GM23338 (cell line): ENCODE measurements at regions not wholly inside any gene's neighbourhood (a gene's known extent, or its start where the extent isn't known, plus 50 kb on each side); places are given as distances from the start of the nearest gene placed in this dataset.
"Not testable (repeated sequence)": the region's sequence is repeated elsewhere in the genome, so short reads cannot be mapped to it uniquely, and the experiment has no call there.

Source experiments
- ATAC-seq: fragments of 200-7000 bp; cut with Tn5 transposase; 3 replicates; pipeline ENCODE4 v1.9.1; 2020
- DNase-seq: peaks from one replicate; pipeline ENCODE4 v3.0.0-alpha.2; 2015; ENCODE audit warnings: low spot score
- H2AFZ ChIP-seq: fragments of 200-600 bp; sonication (generic); 2 replicates; pipeline ENCODE4 v1.8.0; 2016; ENCODE audit warnings: antibody characterized with exemption, mild to moderate bottlenecking, moderate library complexity
- H3F3A ChIP-seq: fragments of 200-600 bp; sonication (generic); replicated peaks from 2 replicates; pipeline ENCODE4 v1.8.0; 2017; ENCODE audit warnings: antibody characterized with exemption, mixed run types, low read depth
- H3K27ac ChIP-seq: fragments of 200-600 bp; sonication (generic); 2 replicates; pipeline ENCODE4 v1.6.1; 2016; ENCODE audit warnings: low read depth
- H3K27me3 ChIP-seq: fragments of 200-600 bp; sonication (generic); 2 replicates; pipeline ENCODE4 v1.8.0; 2016; ENCODE audit warnings: mild to moderate bottlenecking, mixed run types, moderate library complexity; ENCODE audit not compliant: insufficient read depth
- H3K36me3 ChIP-seq: fragments of 200-600 bp; sonication (generic); 2 replicates; pipeline ENCODE4 v1.8.0; 2016; ENCODE audit warnings: mild to moderate bottlenecking; ENCODE audit not compliant: insufficient read depth
- H3K4me1 ChIP-seq: fragments of 200-600 bp; sonication (generic); 2 replicates; pipeline ENCODE4 v1.8.0; 2016; ENCODE audit warnings: mild to moderate bottlenecking, moderate library complexity; ENCODE audit not compliant: insufficient read depth
- H3K4me2 ChIP-seq: fragments of 200-600 bp; sonication (generic); 2 replicates; pipeline ENCODE4 v1.7.1; 2017; ENCODE audit warnings: mixed run types
- H3K4me3 ChIP-seq: fragments of 200-600 bp; sonication (generic); 2 replicates; pipeline ENCODE4 v1.6.1; 2016; ENCODE audit warnings: mixed run types
- H3K79me2 ChIP-seq: fragments of 200-600 bp; sonication (generic); replicated peaks from 2 replicates; pipeline ENCODE4 v1.8.0; 2017; ENCODE audit warnings: mild to moderate bottlenecking; ENCODE audit not compliant: insufficient read depth
- H3K9me2 ChIP-seq: fragments of 200-600 bp; sonication (generic); 2 replicates; pipeline ENCODE4 v1.8.0; 2017; ENCODE audit not compliant: insufficient read depth
- H4K20me1 ChIP-seq: fragments of 200-600 bp; sonication (generic); replicated peaks from 2 replicates; pipeline ENCODE4 v1.8.0; 2017; ENCODE audit warnings: mild to moderate bottlenecking; ENCODE audit not compliant: insufficient read depth
- H3K27ac Mint-ChIP-seq: 2 replicates; pipeline ENCODE4 v1.8.0; 2020; ENCODE audit warnings: inconsistent platforms, mild to moderate bottlenecking, moderate library complexity, mixed read lengths
- H3K27me3 Mint-ChIP-seq: 3 replicates; pipeline ENCODE4 v1.8.0; 2022; ENCODE audit warnings: low read depth, mild to moderate bottlenecking, moderate library complexity, mixed read lengths, inconsistent platforms; ENCODE audit not compliant: insufficient read depth, poor library complexity
- H3K36me3 Mint-ChIP-seq: 3 replicates; pipeline ENCODE4 v1.8.0; 2021; ENCODE audit warnings: low read depth, mild to moderate bottlenecking, inconsistent platforms, moderate library complexity, mixed read lengths
- H3K4me1 Mint-ChIP-seq: 3 replicates; pipeline ENCODE4 v1.8.0; 2020; ENCODE audit warnings: mild to moderate bottlenecking, inconsistent platforms, mixed read lengths
- H3K4me3 Mint-ChIP-seq: 3 replicates; pipeline ENCODE4 v1.8.0; 2021; ENCODE audit warnings: moderate library complexity, mild to moderate bottlenecking, inconsistent platforms, mixed read lengths
- H3K9me3 Mint-ChIP-seq: 3 replicates; pipeline ENCODE4 v1.8.0; 2020; ENCODE audit warnings: moderate library complexity, mild to moderate bottlenecking, inconsistent platforms, mixed read lengths
- CREB1 ChIP-seq: fragments of 250-450 bp; sonication (Bioruptor Pico); IDR thresholded peaks from 2 replicates; pipeline ENCODE4 v1.5.0; 2020; ENCODE audit warnings: low read depth, mild to moderate bottlenecking, moderate library complexity
- EZH2 ChIP-seq: fragments of 200-600 bp; sonication (generic); IDR thresholded peaks from one replicate; pipeline ENCODE4 v1.8.0; 2017; ENCODE audit warnings: antibody characterized with exemption, mild to moderate bottlenecking, low read depth; ENCODE audit not compliant: unreplicated experiment
- NANOG ChIP-seq: IDR thresholded peaks from 2 replicates; pipeline ENCODE4 v1.6.1; 2016; ENCODE audit warnings: antibody characterized with exemption, borderline replicate concordance
- POLR2AphosphoS5 ChIP-seq: IDR thresholded peaks from 2 replicates; pipeline ENCODE4 v1.6.1; 2016; ENCODE audit warnings: antibody characterized with exemption, low read depth
- ZNF462 ChIP-seq: fragments of 250-450 bp; sonication (Bioruptor Pico); IDR thresholded peaks from 2 replicates; pipeline ENCODE4 v1.5.0; 2020; ENCODE audit warnings: mild to moderate bottlenecking, moderate library complexity
- TF ChIP-seq, protein P1 (sequence below): IDR thresholded peaks from one replicate; pipeline ENCODE4 v1.6.1; 2018; ENCODE audit warnings: antibody characterized with exemption; ENCODE audit not compliant: unreplicated experiment
- TF ChIP-seq, protein P2 (sequence below): IDR thresholded peaks from 2 replicates; pipeline ENCODE4 v1.6.1; 2016; ENCODE audit warnings: antibody characterized with exemption

GRCh38 chr15:57896899-57897298, 168.6 kb downstream of the ALDH1A2 start:
- not testable (repeated sequence) for H3K27ac ChIP-seq, H3K27ac Mint-ChIP-seq, H3K36me3 ChIP-seq, H3K79me2 ChIP-seq, H3F3A ChIP-seq, H2AFZ ChIP-seq, ATAC-seq, H3K27me3 Mint-ChIP-seq, H3K9me2 ChIP-seq, H3K36me3 Mint-ChIP-seq, H3K4me3 ChIP-seq, H3K4me1 Mint-ChIP-seq, H3K4me2 ChIP-seq, H3K4me3 Mint-ChIP-seq, H3K9me3 Mint-ChIP-seq, H3K27me3 ChIP-seq, H4K20me1 ChIP-seq, H3K4me1 ChIP-seq, DNase-seq

DNA sequence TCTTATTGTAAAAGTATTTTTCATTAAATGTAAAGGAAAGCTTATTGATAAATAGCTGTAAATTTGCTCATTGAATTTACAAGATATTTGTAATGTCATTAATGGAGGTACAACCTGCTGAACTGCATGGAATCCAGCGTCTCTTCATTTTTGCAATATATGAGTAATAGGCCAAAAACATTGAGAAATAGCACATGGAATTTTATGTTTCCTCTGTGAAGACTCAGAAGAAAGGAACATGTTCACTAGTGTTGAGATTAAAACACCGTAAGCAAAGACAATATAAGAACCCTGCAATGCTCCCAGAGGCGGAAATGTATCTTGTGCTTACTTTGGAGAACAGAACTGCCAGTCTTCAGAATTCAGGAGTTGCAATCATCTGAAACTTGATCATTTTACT, 167.6 kb downstream of the ALDH1A2 start:
- Mint-ChIP-seq H3K9me3 (no peaks in the 10 kb centered on the region), H3K27ac (no peak overlapping the region), H3K27me3 (peaks cover 3% of the 10 kb centered on the region), H3K4me3 (no peak overlapping the region), H3K4me1 (no peaks in the 10 kb centered on the region), H3K36me3 (no peaks in the 10 kb centered on the region)
- no peak for TF ChIP-seq EZH2
- H3K27me3 ChIP-seq, result no peaks in the 10 kb centered on the region
- H3K79me2 ChIP-seq, result no peaks in the 10 kb centered on the region
- no peaks in the 10 kb centered on the region for H3K4me1 ChIP-seq
- H3K4me3 ChIP-seq, result no peak overlapping the region
- no peak for DNase-seq
- no peak for ATAC-seq
- H3K27ac ChIP-seq, result no peak overlapping the region
- no peaks in the 10 kb centered on the region for H4K20me1 ChIP-seq
- no peaks in the 10 kb centered on the region for H3K9me2 ChIP-seq
- H3F3A ChIP-seq, result no peaks in the 10 kb centered on the region
- H3K36me3 ChIP-seq, result no peaks in the 10 kb centered on the region
- no peak overlapping the region for H2AFZ ChIP-seq
- H3K4me2 ChIP-seq, result no peak overlapping the region

- no peaks in the 10 kb centered on the region for H3K36me3 ChIP-seq
- no peak overlapping the region for H2AFZ ChIP-seq
- ATAC-seq, result no peak
- Mint-ChIP-seq H3K27me3 (peaks cover 2% of the 10 kb centered on the region), H3K4me3 (no peak overlapping the region), H3K9me3 (no peaks in the 10 kb centered on the region), H3K27ac (no peak overlapping the region), H3K4me1 (no peaks in the 10 kb centered on the region), H3K36me3 (no peaks in the 10 kb centered on the region)
- DNase-seq, result no peak
- no peaks in the 10 kb centered on the region for H3K4me1 ChIP-seq
- no peaks in the 10 kb centered on the region for H3F3A ChIP-seq
- peaks cover 4% of the 10 kb centered on the region for H3K9me2 ChIP-seq
- no peaks in the 10 kb centered on the region for H3K27me3 ChIP-seq
- H3K4me2 ChIP-seq, result no peak overlapping the region
- no peaks in the 10 kb centered on the region for H3K79me2 ChIP-seq
- H3K27ac ChIP-seq, result no peak overlapping the region
- H3K4me3 ChIP-seq, result no peak overlapping the region
- H4K20me1 ChIP-seq, result no peaks in the 10 kb centered on the region
- TF ChIP-seq NANOG (no peak), POLR2AphosphoS5 (no peak), CREB1 (no peak), ZNF462 (CRISPR knock-in tag) (no peak)
- TF ChIP-seq, protein P1, sequence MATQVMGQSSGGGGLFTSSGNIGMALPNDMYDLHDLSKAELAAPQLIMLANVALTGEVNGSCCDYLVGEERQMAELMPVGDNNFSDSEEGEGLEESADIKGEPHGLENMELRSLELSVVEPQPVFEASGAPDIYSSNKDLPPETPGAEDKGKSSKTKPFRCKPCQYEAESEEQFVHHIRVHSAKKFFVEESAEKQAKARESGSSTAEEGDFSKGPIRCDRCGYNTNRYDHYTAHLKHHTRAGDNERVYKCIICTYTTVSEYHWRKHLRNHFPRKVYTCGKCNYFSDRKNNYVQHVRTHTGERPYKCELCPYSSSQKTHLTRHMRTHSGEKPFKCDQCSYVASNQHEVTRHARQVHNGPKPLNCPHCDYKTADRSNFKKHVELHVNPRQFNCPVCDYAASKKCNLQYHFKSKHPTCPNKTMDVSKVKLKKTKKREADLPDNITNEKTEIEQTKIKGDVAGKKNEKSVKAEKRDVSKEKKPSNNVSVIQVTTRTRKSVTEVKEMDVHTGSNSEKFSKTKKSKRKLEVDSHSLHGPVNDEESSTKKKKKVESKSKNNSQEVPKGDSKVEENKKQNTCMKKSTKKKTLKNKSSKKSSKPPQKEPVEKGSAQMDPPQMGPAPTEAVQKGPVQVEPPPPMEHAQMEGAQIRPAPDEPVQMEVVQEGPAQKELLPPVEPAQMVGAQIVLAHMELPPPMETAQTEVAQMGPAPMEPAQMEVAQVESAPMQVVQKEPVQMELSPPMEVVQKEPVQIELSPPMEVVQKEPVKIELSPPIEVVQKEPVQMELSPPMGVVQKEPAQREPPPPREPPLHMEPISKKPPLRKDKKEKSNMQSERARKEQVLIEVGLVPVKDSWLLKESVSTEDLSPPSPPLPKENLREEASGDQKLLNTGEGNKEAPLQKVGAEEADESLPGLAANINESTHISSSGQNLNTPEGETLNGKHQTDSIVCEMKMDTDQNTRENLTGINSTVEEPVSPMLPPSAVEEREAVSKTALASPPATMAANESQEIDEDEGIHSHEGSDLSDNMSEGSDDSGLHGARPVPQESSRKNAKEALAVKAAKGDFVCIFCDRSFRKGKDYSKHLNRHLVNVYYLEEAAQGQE, result no peak
- TF ChIP-seq, protein P2, sequence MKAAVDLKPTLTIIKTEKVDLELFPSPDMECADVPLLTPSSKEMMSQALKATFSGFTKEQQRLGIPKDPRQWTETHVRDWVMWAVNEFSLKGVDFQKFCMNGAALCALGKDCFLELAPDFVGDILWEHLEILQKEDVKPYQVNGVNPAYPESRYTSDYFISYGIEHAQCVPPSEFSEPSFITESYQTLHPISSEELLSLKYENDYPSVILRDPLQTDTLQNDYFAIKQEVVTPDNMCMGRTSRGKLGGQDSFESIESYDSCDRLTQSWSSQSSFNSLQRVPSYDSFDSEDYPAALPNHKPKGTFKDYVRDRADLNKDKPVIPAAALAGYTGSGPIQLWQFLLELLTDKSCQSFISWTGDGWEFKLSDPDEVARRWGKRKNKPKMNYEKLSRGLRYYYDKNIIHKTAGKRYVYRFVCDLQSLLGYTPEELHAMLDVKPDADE, result no peak
Observed at GRCh38 chr15:57902155-57902554, 163.4 kb downstream of the ALDH1A2 start.
